Duodenal mucosa (tissue), 2 donors: ENCODE measurements at regions not wholly inside any gene's neighbourhood (a gene's known extent, or its start where the extent isn't known, plus 50 kb on each side); places are given as distances from the start of the nearest gene placed in this dataset.

Experiments
- H3K27ac ChIP-seq: one replicate; pipeline ENCODE4 v1.7.0; 2013; ENCODE audit warnings: low read depth, low read length
- H3K27me3 ChIP-seq, 2 donors: one replicate each; pipeline ENCODE4 v1.7.0; 2013; ENCODE audit warnings: low read length in 2 of 2, control low read depth in 1 of 2; ENCODE audit not compliant: insufficient read depth in 2 of 2, control insufficient read depth in 1 of 2
- H3K36me3 ChIP-seq, 2 donors: one replicate each; pipeline ENCODE4 v1.7.0; 2013; ENCODE audit warnings: low read length in 2 of 2, control low read depth in 1 of 2; ENCODE audit not compliant: insufficient read depth in 2 of 2, control insufficient read depth in 1 of 2
- H3K4me1 ChIP-seq, 2 donors: one replicate each; pipeline ENCODE4 v1.7.0; 2013; ENCODE audit warnings: low read length in 2 of 2, control low read depth in 1 of 2; ENCODE audit not compliant: insufficient read depth in 2 of 2, control insufficient read depth in 1 of 2
- H3K4me3 ChIP-seq, 2 donors: one replicate each; pipeline ENCODE4 v1.7.0; 2013; ENCODE audit warnings: low read length in 2 of 2, low read depth in 1 of 2
- H3K9ac ChIP-seq, 2 donors: one replicate each; pipeline ENCODE4 v1.7.0; 2013; ENCODE audit warnings: low read length in 2 of 2, low read depth in 1 of 2
- H3K9me3 ChIP-seq, 2 donors: one replicate each; pipeline ENCODE4 v1.7.0; 2013; ENCODE audit warnings: low read length in 2 of 2, control low read depth in 1 of 2; ENCODE audit not compliant: control insufficient read depth in 1 of 2

DNA sequence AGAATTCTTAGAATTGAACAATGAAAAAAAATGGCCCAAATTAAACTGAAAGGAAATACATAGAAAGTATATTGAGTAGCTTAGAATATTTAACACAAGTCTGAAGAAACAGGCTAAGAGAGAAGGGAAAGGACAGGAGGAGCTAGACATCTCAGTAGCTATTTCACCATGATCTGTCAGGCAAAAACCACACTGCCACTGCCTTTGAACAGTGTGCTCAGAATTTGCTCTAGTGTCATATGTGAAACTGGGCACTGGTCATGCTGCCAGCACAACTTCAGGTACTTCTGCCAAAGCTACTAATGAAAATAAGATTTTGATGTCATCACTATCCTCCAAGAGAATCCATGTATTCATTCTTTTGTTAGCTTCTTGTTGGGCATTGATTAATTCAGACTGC lies 1280.8 kb upstream of the PCDH20 start:
- Histone ChIP-seq H3K4me3 (no peak overlapping the region), H3K9me3 (peaks cover 0 to 2% of the 10 kb centered on the region in 2 donors), H3K9ac (no peak overlapping the region), H3K4me1 (no peaks in the 10 kb centered on the region), H3K27me3 (no peaks in the 10 kb centered on the region), H3K27ac (no peak overlapping the region), H3K36me3 (no peaks in the 10 kb centered on the region)

DNA sequence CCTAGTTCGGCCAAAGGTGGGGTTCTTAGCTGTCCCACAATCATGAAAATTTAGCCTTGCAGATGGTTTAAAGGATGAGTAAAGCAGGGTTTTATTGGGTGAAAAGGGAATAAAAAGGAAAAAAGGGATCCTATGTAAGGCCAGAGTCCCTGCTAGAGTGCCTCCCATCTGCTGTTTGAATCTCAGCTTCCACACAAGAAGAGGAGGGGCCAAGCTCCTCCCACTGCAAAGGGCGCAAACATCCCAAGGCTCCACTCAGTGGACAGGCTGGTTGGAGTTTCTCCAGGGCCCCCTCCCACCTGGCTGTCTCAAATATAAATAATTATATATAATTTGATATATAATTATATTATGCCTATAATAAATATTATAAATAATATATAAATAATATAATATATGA lies 1272.1 kb upstream of the PCDH20 start:
- Histone ChIP-seq H3K4me1 (no peaks in the 10 kb centered on the region), H3K4me3 (no peak overlapping the region), H3K27ac (no peak overlapping the region), H3K36me3 (no peaks in the 10 kb centered on the region), H3K9ac (no peak overlapping the region), H3K9me3 (no peaks in the 10 kb centered on the region), H3K27me3 (no peaks in the 10 kb centered on the region)

DNA sequence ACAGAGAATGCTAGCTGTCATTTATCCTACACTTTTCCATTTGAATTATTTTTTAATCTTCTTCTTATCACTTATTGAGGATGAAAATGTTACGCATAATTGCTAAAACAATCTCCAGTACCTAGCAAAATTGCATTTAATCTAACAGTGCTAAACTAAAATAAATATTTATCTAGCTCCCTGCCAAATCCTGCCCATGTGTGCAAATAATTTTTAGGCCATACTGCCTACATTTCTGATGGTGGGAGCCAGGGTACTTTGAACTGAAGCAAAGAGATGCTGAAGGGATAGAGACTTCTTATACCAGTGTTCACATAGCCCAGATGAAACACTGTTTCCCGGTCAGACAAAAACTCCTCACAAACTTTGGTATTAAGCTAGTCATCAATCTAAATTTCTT lies 1268.7 kb upstream of the PCDH20 start:
- Histone ChIP-seq H3K9ac (no peak overlapping the region), H3K9me3 (peaks cover 0 to 2% of the 10 kb centered on the region in 2 donors), H3K4me1 (no peaks in the 10 kb centered on the region), H3K27ac (no peak overlapping the region), H3K27me3 (no peaks in the 10 kb centered on the region), H3K4me3 (no peak overlapping the region), H3K36me3 (no peaks in the 10 kb centered on the region)

DNA sequence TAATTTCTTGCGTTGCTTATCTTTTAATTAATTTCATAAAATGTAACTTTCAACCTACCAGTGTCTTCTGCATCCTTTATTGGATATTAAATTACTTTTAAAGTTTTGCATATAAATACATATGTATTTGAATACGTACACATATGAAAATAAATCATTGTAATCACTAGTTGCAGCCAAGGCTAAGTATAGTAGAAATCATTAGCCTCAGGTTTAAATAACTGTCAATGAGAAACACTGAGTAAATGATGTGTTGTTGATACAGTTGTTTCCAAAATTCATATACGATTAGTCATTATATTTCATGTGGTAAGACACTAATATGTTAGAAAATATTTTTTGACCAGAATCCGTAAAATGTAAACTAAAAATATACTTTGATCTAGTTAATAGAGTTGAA lies 1267.1 kb upstream of the PCDH20 start:
- Histone ChIP-seq H3K9me3 (peaks cover 0 to 2% of the 10 kb centered on the region in 2 donors), H3K36me3 (no peaks in the 10 kb centered on the region), H3K4me3 (no peak overlapping the region), H3K4me1 (no peaks in the 10 kb centered on the region), H3K27me3 (no peaks in the 10 kb centered on the region), H3K9ac (no peak overlapping the region), H3K27ac (no peak overlapping the region)

DNA sequence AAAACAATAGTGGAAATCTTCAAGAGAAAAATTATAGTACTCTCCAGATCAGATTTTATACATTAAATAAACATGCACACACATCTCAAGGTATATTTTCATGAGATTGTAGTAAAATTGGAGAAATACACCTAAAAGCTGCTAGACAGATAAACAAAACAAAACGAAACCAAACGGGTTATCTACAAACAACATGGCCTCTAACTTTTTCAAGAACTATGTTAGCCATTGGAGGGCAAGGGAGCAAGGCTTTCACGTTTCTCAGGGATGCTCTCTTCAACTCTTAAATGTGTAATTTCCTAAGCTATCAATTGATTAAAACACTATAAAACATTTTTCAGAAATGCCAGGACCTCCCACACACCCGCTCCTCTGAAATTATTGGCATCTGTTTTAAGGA lies 1262.4 kb upstream of the PCDH20 start:
- Histone ChIP-seq H3K36me3 (no peaks in the 10 kb centered on the region), H3K9me3 (peaks cover 0 to 2% of the 10 kb centered on the region in 2 donors), H3K9ac (no peak overlapping the region), H3K27ac (no peak overlapping the region), H3K27me3 (no peaks in the 10 kb centered on the region), H3K4me3 (no peak overlapping the region), H3K4me1 (no peaks in the 10 kb centered on the region)

DNA sequence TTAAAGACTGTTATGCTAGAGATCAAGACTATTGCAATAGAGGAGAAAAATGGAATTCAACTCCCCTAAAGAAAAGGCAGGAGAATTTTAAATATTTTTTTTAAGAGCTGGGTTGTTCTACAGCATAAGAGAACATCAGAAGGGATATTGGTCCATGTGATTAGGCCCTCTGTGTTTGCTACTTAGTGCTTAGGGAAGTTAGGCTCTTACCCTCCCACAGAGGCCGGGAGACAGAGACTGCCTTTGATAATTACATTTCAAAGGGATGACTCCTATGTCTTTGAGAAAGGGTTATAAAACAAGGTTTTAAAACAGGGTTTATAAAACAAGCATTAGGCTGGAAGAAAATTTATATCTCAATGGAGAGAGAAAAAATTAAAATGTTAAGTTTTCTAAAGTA lies 1248.1 kb upstream of the PCDH20 start:
- Histone ChIP-seq H3K4me3 (no peak overlapping the region), H3K4me1 (no peaks in the 10 kb centered on the region), H3K9ac (no peak overlapping the region), H3K9me3 (no peaks in the 10 kb centered on the region), H3K27ac (no peak overlapping the region), H3K27me3 (no peaks in the 10 kb centered on the region), H3K36me3 (no peaks in the 10 kb centered on the region)

DNA sequence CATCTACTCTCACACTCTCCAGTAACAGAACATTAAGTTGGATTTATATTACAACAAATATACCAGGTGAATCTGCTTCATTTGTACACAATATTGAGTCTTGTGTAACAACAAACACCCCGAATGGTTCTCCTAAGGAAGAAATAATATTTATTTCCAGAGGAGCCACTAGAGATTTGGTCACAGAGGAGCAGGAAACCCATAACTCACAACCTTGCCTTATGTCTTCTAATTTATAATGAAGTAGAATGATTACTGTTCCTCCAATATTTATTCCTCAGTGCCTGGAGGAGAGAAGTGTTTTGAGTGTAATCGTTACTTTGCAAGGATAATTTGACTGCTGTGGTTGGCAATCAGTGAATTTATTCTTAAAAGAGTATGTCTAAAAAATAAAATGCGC lies 1243.7 kb upstream of the PCDH20 start:
- no peak overlapping the region for H3K27ac ChIP-seq
- H3K9me3 ChIP-seq: no peaks in the 10 kb centered on the region
- H3K4me3 ChIP-seq: no peak overlapping the region
- H3K9ac ChIP-seq: no peak overlapping the region
- H3K27me3 ChIP-seq: no peaks in the 10 kb centered on the region
- no peaks in the 10 kb centered on the region for H3K36me3 ChIP-seq
- H3K4me1 ChIP-seq: no peaks in the 10 kb centered on the region

DNA sequence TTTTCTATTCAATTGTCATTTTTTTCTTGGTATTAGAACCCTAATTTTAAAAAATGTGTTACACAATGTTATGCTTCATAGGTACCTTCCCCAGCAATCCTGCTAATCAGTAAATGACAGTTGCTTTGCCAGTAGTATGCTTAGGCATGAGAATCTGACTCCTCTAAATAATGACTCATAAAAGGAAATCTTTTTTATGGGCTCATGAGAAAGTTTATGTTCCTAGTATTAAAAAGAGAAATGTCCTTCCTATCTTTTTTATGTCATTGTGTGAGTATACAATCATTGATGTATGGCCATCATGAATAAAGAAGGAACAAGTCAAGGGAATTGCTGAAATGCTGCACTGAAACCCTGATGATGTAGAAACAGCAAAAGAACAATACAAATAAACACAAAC lies 1237.7 kb upstream of the PCDH20 start:
- no peaks in the 10 kb centered on the region for H3K27me3 ChIP-seq
- no peaks in the 10 kb centered on the region for H3K4me1 ChIP-seq
- no peak overlapping the region for H3K9ac ChIP-seq
- no peaks in the 10 kb centered on the region for H3K36me3 ChIP-seq
- no peaks in the 10 kb centered on the region for H3K9me3 ChIP-seq
- no peak overlapping the region for H3K4me3 ChIP-seq
- H3K27ac ChIP-seq: no peak overlapping the region

DNA sequence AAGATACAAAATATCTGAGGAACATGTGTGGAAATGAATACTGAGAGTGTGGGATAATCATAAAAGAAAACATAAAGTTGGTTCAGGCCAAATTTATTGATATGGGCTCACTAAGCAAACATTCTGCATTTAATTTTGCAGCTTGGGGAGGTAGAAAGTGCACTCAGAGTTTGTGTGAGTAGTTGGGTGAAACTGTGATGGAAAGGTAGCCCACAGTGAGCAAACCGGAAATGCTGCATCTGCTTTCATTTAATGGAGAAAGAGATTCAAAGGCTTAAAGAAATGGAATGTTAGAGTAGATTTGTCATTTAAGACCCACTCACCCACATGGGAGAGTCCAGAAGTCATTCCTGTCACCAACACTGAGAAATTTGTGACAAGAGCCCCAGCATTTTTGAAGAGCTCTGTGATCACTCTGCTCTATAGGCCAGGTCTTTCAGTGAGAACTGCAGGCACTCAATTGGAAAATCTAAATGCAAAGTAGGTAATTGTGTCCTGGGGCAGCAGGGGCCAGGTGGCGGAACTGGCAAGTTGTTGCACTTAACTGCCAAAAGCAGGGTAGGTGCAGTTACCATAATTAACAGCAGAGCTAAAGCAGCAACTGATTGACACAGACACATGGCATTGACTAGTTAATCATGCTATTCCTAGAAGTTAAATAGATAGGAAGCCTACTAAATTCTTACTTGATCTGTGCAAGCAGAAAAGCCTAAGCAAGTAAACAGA lies 1228.3 kb upstream of the PCDH20 start:
- Histone ChIP-seq H3K27me3 (no peaks in the 10 kb centered on the region), H3K9me3 (peaks cover 6 to 19% of the 10 kb centered on the region in 2 donors), H3K36me3 (no peaks in the 10 kb centered on the region), H3K9ac (no peak overlapping the region), H3K4me3 (no peak overlapping the region), H3K4me1 (no peaks in the 10 kb centered on the region), H3K27ac (no peak overlapping the region)

DNA sequence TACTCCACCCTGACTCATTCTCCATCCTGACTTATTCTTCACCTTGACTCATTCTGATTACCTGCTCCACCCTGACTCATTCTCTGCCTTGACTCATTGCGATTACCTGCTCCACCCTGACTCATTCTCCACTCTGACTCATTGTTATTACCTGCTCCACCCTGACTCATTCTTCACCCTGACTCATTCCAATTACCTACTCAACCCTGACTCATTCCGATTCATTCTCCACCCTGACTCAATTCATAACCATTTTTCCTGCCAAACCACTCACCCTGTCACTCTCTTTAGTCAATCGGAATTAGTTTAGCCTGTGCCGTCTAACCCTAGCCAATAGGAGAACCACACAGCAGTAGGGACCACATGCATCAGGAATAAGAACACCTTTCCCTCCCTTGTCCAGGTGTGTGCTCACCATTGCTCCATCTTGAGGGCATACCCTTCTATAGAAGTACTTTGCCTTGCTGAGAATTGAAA lies 1227.4 kb upstream of the PCDH20 start:
- Histone ChIP-seq H3K27ac (no peak overlapping the region), H3K9ac (no peak overlapping the region), H3K27me3 (no peaks in the 10 kb centered on the region), H3K9me3 (peaks cover 10 to 19% of the 10 kb centered on the region in 2 donors), H3K4me1 (no peaks in the 10 kb centered on the region), H3K36me3 (no peaks in the 10 kb centered on the region), H3K4me3 (no peak overlapping the region)
